ENCODE measurements at regions not wholly inside any gene's neighbourhood (a gene's known extent, or its start where the extent isn't known, plus 50 kb on each side); places are given as distances from the start of the nearest gene placed in this dataset.

DNA sequence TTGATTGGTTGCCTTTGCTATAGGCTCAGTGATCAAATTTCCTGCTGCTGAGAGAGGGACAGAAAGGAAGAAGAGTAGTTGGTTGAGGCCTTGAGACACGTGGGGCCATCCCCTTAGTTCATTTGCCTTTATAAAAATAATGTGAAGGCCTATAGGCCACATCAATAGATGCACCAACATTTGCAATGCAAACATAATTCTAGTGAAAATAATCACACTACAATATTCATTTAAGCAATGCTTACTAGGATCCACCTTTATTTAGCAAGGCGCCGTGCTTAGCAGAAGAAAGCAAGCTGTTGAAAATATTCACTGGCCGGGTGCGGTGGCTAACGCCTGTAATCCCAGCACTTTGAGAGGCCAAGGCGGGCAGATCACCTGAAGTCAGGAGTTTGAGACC, 105.3 kb upstream of the CXCR4 start:
- Histone ChIP-seq H2BK20ac (ENCODE audit: low read depth, low read length, poor library complexity, severe bottlenecking) (no peak overlapping the region), H3T11ph (ENCODE audit: low read length) (no peak overlapping the region), H3K14ac (ENCODE audit: insufficient read depth, low read length) (no peak overlapping the region), H3K27ac (ENCODE audit: insufficient read length, low read depth, low read length) (no peak overlapping the region), H2BK120ac (ENCODE audit: low read depth, low read length, poor library complexity, severe bottlenecking) (no peak overlapping the region), H3K27me3 (ENCODE audit: insufficient read depth, low read length) (no peaks in the 10 kb centered on the region), H3K4me1 (ENCODE audit: insufficient read depth, low read length) (peaks cover 9% of the 10 kb centered on the region; the same call in 1 of the 2 replicates), H3K4ac (ENCODE audit: low read depth, low read length) (no peak overlapping the region), H3K9ac (ENCODE audit: extremely low read depth, insufficient read length, low read length) (no peak overlapping the region), H4K20me1 (ENCODE audit: control insufficient read depth, insufficient read depth, insufficient read length) (no peaks in the 10 kb centered on the region), H2BK5ac (ENCODE audit: insufficient read length, low read length) (no peak overlapping the region), H3K23me2 (ENCODE audit: insufficient read length, low read depth, low read length, poor library complexity, severe bottlenecking) (no peaks in the 10 kb centered on the region), H3K79me2 (ENCODE audit: insufficient read depth, low read length) (no peaks in the 10 kb centered on the region), H4K5ac (ENCODE audit: insufficient read length, low read depth, low read length) (no peak overlapping the region), H4K8ac (replicated peaks; ENCODE audit: insufficient read length, low read depth, low read length) (no peak overlapping the region), H3K79me1 (ENCODE audit: insufficient read depth, low read depth, low read length, poor library complexity, severe bottlenecking) (no peaks in the 10 kb centered on the region), H3K23ac (ENCODE audit: insufficient read length, low read depth, low read length) (no peak overlapping the region), H2BK15ac (ENCODE audit: low read depth, low read length) (no peak overlapping the region), H2AFZ (ENCODE audit: low read length) (no peak overlapping the region), H2AK5ac (ENCODE audit: insufficient read length, low read length) (no peak overlapping the region), H3K9me3 (ENCODE audit: control insufficient read depth, low read depth, low read length) (no peaks in the 10 kb centered on the region), H3K4me2 (ENCODE audit: insufficient read depth, insufficient read length, low read length) (no peak overlapping the region), H3K18ac (ENCODE audit: insufficient read length, low read depth, low read length) (no peak overlapping the region), H3K56ac (ENCODE audit: insufficient read length, low read depth, low read length) (no peak overlapping the region), H2BK12ac (ENCODE audit: insufficient read length, low read depth, low read length) (no peak overlapping the region), H4K91ac (ENCODE audit: insufficient read length, low read depth, low read length) (no peak overlapping the region)
- Mint-ChIP-seq H3K9me3 (no peaks in the 10 kb centered on the region), H3K27ac (no peak overlapping the region), H3K4me3 (no peak overlapping the region), H3K4me1 (peaks cover 5 to 13% of the 10 kb centered on the region in 2 experiments), H3K27me3 (ENCODE audit: low read depth) (no peaks in the 10 kb centered on the region; the same call in 1 of the 2 replicates), H3K36me3 (ENCODE audit: insufficient read depth in 1 of 3, low read depth in 3 of 3) (no peaks in the 10 kb centered on the region)
- no CpG with 5 or more reads among the region's 7 CpGs for WGBS (ENCODE audit: extremely low coverage, insufficient read length, low lambda C conversion rate)
- TF ChIP-seq CTCF (conservative IDR thresholded peaks at IDR 0.05), result no peak
- no peak for DNase-seq
